BLaER1 treated with 17β-estradiol and CSF1 and Interleukin-3, amounts not matched to agents 10 nM and 100 nM (cell line): ENCODE measurements at regions not wholly inside any gene's neighbourhood (a gene's known extent, or its start where the extent isn't known, plus 50 kb on each side); places are given as distances from the start of the nearest gene placed in this dataset.
"Not testable (repeated sequence)": the region's sequence is repeated elsewhere in the genome, so short reads cannot be mapped to it uniquely, and the experiment has no call there.

Experiments used
- H3K27ac ChIP-seq, 11 experiments: shearing (Covaris generic); formaldehyde crosslinking; 2 replicates each; pipeline ENCODE4 v1.8.1; 2022
- H3K27me3 ChIP-seq, 11 experiments: shearing (Covaris generic); formaldehyde crosslinking; 2 replicates each; pipeline ENCODE4 v1.8.1; 2022
- H3K36me3 ChIP-seq, 11 experiments: shearing (Covaris generic); formaldehyde crosslinking; 2 replicates each; pipeline ENCODE4 v1.8.1; 2022
- H3K4me1 ChIP-seq, 10 experiments: shearing (Covaris generic); formaldehyde crosslinking; 2 replicates each; pipeline ENCODE4 v1.8.1; 2022
- H3K4me2 ChIP-seq, 11 experiments: shearing (Covaris generic); formaldehyde crosslinking; 2 replicates each; pipeline ENCODE4 v1.8.1; 2022
- H3K4me3 ChIP-seq, 10 experiments: shearing (Covaris generic); formaldehyde crosslinking; 2 replicates each; pipeline ENCODE4 v1.8.1; 2022
- H3K9ac ChIP-seq, 11 experiments: shearing (Covaris generic); formaldehyde crosslinking; 2 replicates each; pipeline ENCODE4 v1.8.1; 2022
- H3K9me3 ChIP-seq, 11 experiments: shearing (Covaris generic); formaldehyde crosslinking; replicated peaks in 1 of 11; 2 replicates each; pipeline ENCODE4 v1.8.1; 2022
- H4K20me1 ChIP-seq, 11 experiments: shearing (Covaris generic); formaldehyde crosslinking; 2 replicates each; pipeline ENCODE4 v1.8.1; 2022
- Cebpa-rat ChIP-seq, 11 experiments: shearing (Covaris generic); IDR thresholded peaks; 2 replicates each; pipeline ENCODE4 v1.8.1; 2022

GRCh38 chr3:158918451-158918850, 116.6 kb downstream of the MFSD1 start:
- Histone ChIP-seq H3K9me3 (no peaks in the 10 kb centered on the region), H3K4me1 (peaks cover 0 to 15% (median 3%) of the 10 kb centered on the region in 10 experiments; a peak in 8 of 20 replicates), H3K36me3 (no peaks in the 10 kb centered on the region), H3K27me3 (no peaks in the 10 kb centered on the region), H3K27ac (no peak overlapping the region), H3K4me2 (peak overlapping the region in 2 of 11 experiments; percentile 5 to 36; a peak in 2 of 22 replicates), H3K9ac (0 out of 22 replicates have a peak overlapping the region, but pooled peaks of 1 of the 11 experiments have one; percentile 0), H3K4me3 (no peak overlapping the region), H4K20me1 (no peaks in the 10 kb centered on the region)
- TF ChIP-seq Cebpa-rat (IDR thresholded peaks at IDR 0.05): no peak

DNA sequence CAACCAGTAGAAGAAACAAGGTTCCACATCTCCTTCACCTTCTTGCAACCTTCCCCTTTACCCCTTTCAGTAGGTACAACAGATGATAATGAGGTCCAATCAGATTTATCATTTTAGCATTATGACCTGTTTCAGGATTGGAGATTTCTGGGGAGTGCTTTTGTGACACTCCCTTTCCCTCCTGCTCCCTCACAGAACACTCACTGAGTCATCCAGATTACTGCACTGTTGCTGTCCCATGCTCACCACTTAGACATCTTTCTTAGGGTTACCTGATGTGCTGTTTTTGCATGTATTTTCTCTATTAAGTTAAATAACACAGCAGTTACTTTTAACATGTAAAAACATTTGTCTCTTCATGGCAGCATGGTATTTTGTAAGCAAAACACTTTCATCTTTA, 118.5 kb downstream of the MFSD1 start:
- Histone ChIP-seq H4K20me1 (no peaks in the 10 kb centered on the region), H3K4me1 (peaks cover 0 to 5% (median 0%) of the 10 kb centered on the region in 10 experiments; a peak in 4 of 20 replicates), H3K27ac (no peak overlapping the region), H3K9ac (no peak overlapping the region), H3K4me3 (no peak overlapping the region), H3K36me3 (no peaks in the 10 kb centered on the region), H3K27me3 (no peaks in the 10 kb centered on the region), H3K9me3 (no peaks in the 10 kb centered on the region), H3K4me2 (no peak overlapping the region)
- no peak for TF ChIP-seq Cebpa-rat (IDR thresholded peaks at IDR 0.05)

DNA sequence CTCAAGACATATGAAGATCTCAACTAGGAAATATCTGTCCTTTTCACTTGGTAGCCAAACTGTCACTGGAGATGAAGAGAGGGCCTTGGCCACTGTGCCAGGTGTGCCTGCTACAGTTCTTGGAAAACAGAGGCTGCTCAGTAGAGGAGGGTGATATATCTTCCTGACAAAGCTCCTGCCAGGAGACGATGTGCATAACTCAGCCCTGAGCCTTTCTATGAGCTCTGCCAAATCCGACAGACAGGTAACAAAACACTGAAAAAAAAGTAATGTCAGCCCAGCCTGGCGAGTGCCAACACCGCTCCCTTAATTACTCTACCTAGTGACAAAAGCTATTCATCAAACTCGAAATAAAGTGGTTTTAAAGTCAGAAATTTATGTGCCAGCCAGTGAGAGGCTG, 123.2 kb downstream of the MFSD1 start:
- H3K27me3 ChIP-seq: no peaks in the 10 kb centered on the region
- H3K36me3 ChIP-seq: no peaks in the 10 kb centered on the region
- H4K20me1 ChIP-seq: no peaks in the 10 kb centered on the region
- no peak overlapping the region for H3K4me2 ChIP-seq
- H3K4me3 ChIP-seq: no peak overlapping the region
- no peak for TF ChIP-seq Cebpa-rat (IDR thresholded peaks at IDR 0.05)
- H3K9me3 ChIP-seq: no peaks in the 10 kb centered on the region
- no peak overlapping the region for H3K9ac ChIP-seq
- H3K27ac ChIP-seq: no peak overlapping the region
- no peaks in the 10 kb centered on the region for H3K4me1 ChIP-seq

- Histone ChIP-seq H3K27ac (no peak overlapping the region), H3K9ac (no peak overlapping the region), H3K36me3 (no peaks in the 10 kb centered on the region), H4K20me1 (no peaks in the 10 kb centered on the region), H3K27me3 (no peaks in the 10 kb centered on the region), H3K4me3 (no peak overlapping the region), H3K4me2 (no peak overlapping the region), H3K4me1 (no peaks in the 10 kb centered on the region), H3K9me3 (no peaks in the 10 kb centered on the region)
- no peak for TF ChIP-seq Cebpa-rat (IDR thresholded peaks at IDR 0.05)
These were observed 124.1 kb downstream of the MFSD1 start for GRCh38 chr3:158925828-158926494.

GRCh38 chr3:158935846-158936245, 134.0 kb downstream of the MFSD1 start:
- Histone ChIP-seq H3K4me3 (no peak overlapping the region), H3K27ac (no peak overlapping the region), H3K27me3 (no peaks in the 10 kb centered on the region), H3K4me2 (no peak overlapping the region), H4K20me1 (no peaks in the 10 kb centered on the region), H3K9ac (no peak overlapping the region), H3K4me1 (no peaks in the 10 kb centered on the region), H3K9me3 (no peaks in the 10 kb centered on the region), H3K36me3 (no peaks in the 10 kb centered on the region)
- TF ChIP-seq Cebpa-rat (IDR thresholded peaks at IDR 0.05): no peak

DNA sequence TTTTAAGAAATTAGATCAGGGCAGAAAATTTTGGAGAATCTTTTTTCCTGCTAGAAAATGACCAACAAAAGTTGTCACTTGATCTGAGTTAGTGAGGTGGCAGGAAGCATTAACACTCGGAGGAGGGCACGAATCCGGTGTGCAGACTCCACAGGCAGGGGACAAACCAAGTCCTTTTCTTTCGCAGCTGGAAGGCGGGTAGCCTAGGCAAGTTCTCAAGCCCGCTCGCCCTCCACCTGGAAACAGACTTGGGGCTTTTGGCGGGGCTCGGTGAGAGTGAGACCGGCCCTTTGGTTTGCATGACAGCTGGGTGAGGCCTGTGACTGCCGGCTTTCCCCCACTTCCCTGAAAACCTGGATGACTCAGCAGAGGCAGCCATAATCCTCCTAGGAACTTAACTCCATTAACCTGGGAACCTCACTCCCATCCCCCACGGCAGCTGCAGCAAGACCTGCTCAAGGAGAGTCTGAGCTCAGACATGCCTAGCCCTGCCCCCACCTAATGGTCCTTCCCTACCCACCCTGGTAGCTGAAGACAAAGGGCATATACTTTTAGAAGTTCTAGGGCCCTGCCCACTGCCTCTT, 134.8 kb downstream of the MFSD1 start:
- H3K9ac ChIP-seq: no peak overlapping the region
- H3K27ac ChIP-seq: no peak overlapping the region
- no peaks in the 10 kb centered on the region for H3K9me3 ChIP-seq
- no peaks in the 10 kb centered on the region for H4K20me1 ChIP-seq
- no peaks in the 10 kb centered on the region for H3K27me3 ChIP-seq
- no peak overlapping the region for H3K4me3 ChIP-seq
- H3K4me2 ChIP-seq: no peak overlapping the region
- H3K4me1 ChIP-seq: no peaks in the 10 kb centered on the region
- H3K36me3 ChIP-seq: no peaks in the 10 kb centered on the region
- no peak for TF ChIP-seq Cebpa-rat (IDR thresholded peaks at IDR 0.05)

DNA sequence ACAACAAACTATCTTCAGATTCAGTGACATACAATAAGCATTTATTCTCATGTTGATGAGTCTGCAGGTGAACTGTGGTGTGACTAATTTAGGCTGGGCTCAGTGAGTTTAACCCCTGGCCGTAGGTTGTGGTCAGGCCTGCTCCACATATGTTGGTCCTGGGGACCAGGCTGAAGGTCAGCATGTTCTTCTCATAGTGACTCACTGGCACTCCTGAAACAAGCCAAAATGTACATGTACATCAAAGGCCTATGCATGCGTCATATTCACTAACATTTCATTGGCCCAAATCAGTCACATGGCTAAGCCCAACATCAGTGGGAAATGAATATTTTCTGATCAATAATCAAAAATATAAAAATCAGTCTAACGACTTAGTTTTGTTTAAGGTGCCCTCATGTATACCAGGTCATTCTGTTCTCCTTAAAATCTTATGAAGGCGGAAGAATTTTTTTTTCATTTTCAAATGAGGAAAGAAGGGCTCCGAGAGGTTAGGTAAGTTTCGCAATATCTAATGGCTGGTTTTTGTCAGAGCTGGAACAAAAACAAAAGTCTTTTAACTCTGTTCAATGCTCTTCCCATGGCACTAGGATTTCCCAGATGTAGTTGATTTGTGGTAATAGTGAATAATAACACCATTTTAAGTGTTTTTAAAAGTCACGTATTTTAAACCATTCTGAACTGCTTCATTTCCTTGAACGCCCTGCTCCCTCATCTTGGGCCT, 148.5 kb downstream of the MFSD1 start:
- Histone ChIP-seq H3K36me3 (no peaks in the 10 kb centered on the region), H3K4me3 (no peak overlapping the region), H3K27me3 (no peaks in the 10 kb centered on the region), H4K20me1 (no peaks in the 10 kb centered on the region), H3K27ac (no peak overlapping the region), H3K9me3 (no peaks in the 10 kb centered on the region), H3K9ac (no peak overlapping the region), H3K4me2 (no peak overlapping the region), H3K4me1 (no peaks in the 10 kb centered on the region)
- TF ChIP-seq Cebpa-rat (IDR thresholded peaks at IDR 0.05): peak in 4 of 11 experiments; percentile 29 to 73 (median 59); a peak in 7 of 22 replicates

DNA sequence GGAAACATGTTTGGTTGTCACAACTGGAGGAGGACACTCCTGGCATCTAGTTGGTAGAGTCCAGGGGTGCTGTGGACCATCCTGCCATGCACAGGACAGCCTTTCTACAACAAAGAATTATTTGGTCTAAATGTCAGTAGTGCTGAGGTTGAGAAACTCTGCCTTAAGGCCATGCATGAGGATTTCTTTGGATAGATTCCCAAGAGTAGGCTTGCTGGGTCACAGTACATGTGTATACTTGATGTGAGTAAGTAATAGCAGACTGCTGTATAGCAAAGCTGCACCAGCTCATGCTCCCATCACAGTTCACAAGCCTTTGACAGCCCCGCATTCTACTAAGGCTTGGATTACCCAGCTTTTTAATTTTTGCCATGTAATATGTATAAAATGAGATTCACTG, 151.3 kb downstream of the MFSD1 start:
- H3K9me3 ChIP-seq: no peaks in the 10 kb centered on the region
- no peak overlapping the region for H3K4me2 ChIP-seq
- H3K4me1 ChIP-seq: no peaks in the 10 kb centered on the region
- no peak overlapping the region for H3K27ac ChIP-seq
- no peak overlapping the region for H3K4me3 ChIP-seq
- no peak overlapping the region for H3K9ac ChIP-seq
- H3K36me3 ChIP-seq: no peaks in the 10 kb centered on the region
- no peaks in the 10 kb centered on the region for H4K20me1 ChIP-seq
- TF ChIP-seq Cebpa-rat (IDR thresholded peaks at IDR 0.05): no peak
- H3K27me3 ChIP-seq: no peaks in the 10 kb centered on the region

- Histone ChIP-seq H3K27me3 (no peaks in the 10 kb centered on the region), H4K20me1 (no peaks in the 10 kb centered on the region), H3K4me2 (no peak overlapping the region), H3K36me3 (no peaks in the 10 kb centered on the region), H3K4me3 (no peak overlapping the region), H3K27ac (no peak overlapping the region), H3K9ac (no peak overlapping the region), H3K4me1 (no peaks in the 10 kb centered on the region), H3K9me3 (no peaks in the 10 kb centered on the region; a peak in 1 of 22 replicates)
- TF ChIP-seq Cebpa-rat (IDR thresholded peaks at IDR 0.05): no peak
These were observed 152.6 kb downstream of the MFSD1 start for GRCh38 chr3:158954420-158954819.

DNA sequence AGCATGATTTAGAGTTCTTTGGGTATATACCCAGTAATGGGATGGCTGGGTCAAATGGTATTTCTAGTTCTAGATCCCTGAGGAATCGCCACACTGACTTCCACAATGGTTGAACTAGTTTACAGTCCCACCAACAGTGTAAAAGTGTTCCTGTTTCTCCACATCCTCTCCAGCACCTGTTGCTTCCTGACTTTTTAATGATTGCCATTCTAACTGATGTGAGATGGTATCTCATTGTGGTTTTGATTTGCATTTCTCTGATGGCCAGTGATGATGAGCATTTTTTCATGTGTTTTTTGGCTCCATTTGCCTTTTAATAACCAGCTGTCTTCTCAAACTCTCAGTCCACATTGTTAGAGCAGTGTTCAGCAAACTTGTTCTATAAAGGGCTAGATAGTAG, 155.9 kb downstream of the MFSD1 start:
- not testable (repeated sequence) for H3K4me3 ChIP-seq, H3K4me1 ChIP-seq, H3K4me2 ChIP-seq, H3K9ac ChIP-seq, H3K9me3 ChIP-seq, H3K36me3 ChIP-seq, H4K20me1 ChIP-seq, H3K27me3 ChIP-seq, H3K27ac ChIP-seq
